ENCODE measurements at regions not wholly inside any gene's neighbourhood (a gene's known extent, or its start where the extent isn't known, plus 50 kb on each side); places are given as distances from the start of the nearest gene placed in this dataset.
"Not testable (repeated sequence)": the region's sequence is repeated elsewhere in the genome, so short reads cannot be mapped to it uniquely, and the experiment has no call there.

DNA sequence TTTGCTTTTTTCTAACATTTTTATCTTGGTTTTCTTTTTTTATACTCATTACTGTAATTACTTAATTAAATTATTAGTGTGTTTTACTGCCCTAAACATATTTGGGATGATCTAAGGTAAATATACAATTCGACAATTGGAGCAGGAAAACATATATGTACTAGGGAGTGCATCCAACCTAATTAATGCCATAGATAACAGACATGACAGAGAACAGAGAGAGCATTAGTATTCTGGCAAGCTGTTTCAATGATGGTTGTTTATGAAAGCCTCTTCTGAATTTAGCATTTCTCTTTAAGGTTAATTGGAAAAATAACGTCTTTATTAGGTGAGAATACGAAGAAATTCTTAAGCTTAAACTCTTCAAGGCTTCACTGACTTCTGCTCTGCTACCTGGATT lies 300.1 kb upstream of the PRR16 start:
- TF ChIP-seq, protein P1, sequence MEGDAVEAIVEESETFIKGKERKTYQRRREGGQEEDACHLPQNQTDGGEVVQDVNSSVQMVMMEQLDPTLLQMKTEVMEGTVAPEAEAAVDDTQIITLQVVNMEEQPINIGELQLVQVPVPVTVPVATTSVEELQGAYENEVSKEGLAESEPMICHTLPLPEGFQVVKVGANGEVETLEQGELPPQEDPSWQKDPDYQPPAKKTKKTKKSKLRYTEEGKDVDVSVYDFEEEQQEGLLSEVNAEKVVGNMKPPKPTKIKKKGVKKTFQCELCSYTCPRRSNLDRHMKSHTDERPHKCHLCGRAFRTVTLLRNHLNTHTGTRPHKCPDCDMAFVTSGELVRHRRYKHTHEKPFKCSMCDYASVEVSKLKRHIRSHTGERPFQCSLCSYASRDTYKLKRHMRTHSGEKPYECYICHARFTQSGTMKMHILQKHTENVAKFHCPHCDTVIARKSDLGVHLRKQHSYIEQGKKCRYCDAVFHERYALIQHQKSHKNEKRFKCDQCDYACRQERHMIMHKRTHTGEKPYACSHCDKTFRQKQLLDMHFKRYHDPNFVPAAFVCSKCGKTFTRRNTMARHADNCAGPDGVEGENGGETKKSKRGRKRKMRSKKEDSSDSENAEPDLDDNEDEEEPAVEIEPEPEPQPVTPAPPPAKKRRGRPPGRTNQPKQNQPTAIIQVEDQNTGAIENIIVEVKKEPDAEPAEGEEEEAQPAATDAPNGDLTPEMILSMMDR (IDR thresholded peaks at IDR 0.05; ENCODE audit: control insufficient read depth, extremely low read depth, insufficient read depth), result no peak
- no peak overlapping the region for H3K4me3 ChIP-seq (ENCODE audit: low read depth, low read length)
- no peak for DNase-seq (ENCODE audit: low read depth)

DNA sequence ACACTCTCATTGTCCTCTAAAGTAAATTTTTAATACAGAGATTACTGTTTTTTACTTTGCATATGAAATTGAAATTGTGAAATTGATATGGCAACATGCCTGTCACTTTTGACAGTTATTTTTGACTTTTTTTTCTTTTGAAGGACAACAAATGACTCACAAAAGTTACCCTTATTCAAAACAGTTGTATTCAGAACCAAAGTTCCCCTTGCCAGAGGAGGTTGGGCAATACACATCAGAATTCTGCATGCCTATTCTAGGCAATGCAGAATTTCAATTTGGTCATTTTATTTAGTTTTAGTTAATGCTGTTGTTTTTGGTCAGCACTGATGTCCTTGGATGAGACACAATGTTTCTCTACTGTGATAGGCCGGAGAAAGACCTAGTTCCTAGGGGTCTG lies 299.1 kb upstream of the PRR16 start:
- TF ChIP-seq, protein P1 (IDR thresholded peaks at IDR 0.05; ENCODE audit: control insufficient read depth, extremely low read depth, insufficient read depth), result no peak
- DNase-seq (ENCODE audit: low read depth), result no peak
- no peak overlapping the region for H3K4me3 ChIP-seq (ENCODE audit: low read depth, low read length)

DNA sequence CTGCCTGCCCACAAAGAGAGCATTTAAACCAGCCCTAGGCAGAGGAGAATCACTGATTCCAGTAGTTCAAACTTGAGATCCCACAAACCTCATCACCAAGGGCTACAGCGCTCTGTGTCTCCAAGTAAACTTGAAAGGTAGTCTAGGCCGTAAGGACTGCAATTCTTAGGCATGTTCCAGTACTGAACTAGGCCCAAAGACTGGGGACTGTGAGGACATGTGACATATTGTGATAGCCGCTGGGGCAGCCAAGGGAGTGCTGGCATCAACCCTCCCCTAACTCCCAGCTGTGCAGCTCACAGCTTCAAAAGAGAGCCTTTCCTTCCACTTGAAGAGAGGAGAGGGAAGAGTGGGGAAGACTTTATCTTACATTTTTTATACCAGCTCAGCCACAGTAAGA lies 291.0 kb upstream of the PRR16 start:
- no peak overlapping the region for H3K4me3 ChIP-seq (ENCODE audit: low read depth, low read length)
- DNase-seq (ENCODE audit: low read depth), result no peak
- TF ChIP-seq, protein P1 (IDR thresholded peaks at IDR 0.05; ENCODE audit: control insufficient read depth, extremely low read depth, insufficient read depth), result no peak

DNA sequence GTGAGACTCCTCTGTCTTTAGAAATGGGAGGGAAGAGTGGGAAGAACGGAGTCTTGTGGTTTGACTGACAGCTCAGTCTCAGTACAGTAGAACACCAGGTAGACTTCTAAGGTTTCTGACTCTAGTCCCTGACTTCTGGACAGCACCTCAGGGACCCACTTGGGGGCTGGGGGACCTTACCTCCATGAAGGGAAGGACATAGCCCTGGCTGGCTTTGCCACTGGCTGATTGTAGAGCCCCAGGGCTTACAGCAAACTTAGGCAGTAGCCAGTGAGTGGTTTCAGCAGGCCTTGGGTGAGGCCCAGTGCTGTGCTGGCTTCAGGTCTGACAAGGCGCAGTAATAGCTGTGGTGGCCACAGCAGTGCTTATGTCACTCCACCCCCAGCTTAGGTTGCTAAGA lies 290.0 kb upstream of the PRR16 start:
- no peak overlapping the region for H3K4me3 ChIP-seq (ENCODE audit: low read depth, low read length)
- DNase-seq (ENCODE audit: low read depth), result no peak
- TF ChIP-seq, protein P1 (IDR thresholded peaks at IDR 0.05; ENCODE audit: control insufficient read depth, extremely low read depth, insufficient read depth), result no peak

DNA sequence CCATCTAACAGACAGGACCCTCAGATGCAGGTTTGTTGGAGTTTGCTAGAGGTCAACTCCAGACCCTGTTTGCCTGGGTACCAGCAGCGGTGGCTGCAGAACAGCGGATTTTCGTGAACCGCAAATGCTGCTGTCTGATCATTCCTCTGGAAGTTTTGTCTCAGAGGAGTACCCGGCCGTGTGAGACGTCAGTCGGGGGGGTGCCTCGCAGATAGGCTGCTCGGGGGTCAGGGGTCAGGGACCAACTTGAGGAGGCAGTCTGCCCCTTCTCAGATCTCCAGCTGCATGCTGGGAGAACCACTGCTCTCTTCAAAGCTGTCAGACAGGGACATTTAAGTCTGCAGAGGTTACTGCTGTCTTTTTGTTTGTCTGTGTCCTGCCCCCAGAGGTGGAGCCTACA lies 282.9 kb upstream of the PRR16 start:
- H3K4me3 ChIP-seq (ENCODE audit: low read depth, low read length); DNase-seq (ENCODE audit: low read depth): not testable (repeated sequence)

DNA sequence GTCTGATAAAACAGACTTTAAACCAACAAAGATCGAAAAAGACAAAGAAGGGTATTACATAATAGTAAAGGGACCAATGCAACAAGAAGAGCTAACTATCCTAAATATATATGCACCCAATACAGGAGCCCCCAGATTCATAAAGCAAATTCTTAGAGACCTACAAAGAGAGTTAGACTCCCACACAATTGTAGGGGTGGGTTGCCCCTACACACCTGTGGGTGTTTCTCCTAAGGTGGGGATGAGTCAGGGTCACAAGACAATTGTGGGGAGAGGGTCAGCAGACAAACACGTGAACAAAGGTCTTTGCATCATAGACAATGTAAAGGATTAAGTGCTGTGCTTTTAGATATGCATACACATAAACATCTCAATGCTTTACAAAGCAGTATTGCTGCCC lies 269.4 kb upstream of the PRR16 start:
- DNase-seq (ENCODE audit: low read depth); H3K4me3 ChIP-seq (ENCODE audit: low read depth, low read length): not testable (repeated sequence)

DNA sequence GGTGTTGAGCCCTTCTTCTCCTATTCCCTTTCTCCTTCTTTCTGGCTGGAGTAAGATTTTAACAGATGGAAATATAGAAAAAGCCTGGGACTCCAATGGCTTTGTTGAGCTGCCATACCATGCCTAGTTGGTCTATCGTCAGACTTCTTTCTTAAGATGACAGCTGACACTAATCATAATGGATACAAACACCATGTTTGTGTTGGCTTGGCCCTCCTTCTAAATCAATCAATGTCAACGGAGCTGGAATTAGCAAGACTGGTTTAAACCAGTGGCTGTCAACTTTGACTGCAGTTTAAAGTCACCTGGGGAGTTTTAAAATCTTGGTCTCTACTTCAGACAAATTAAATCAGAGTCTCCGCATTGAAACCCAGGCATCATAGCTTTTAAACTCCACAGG lies 264.5 kb upstream of the PRR16 start:
- DNase-seq (ENCODE audit: low read depth), result no peak
- TF ChIP-seq, protein P1 (IDR thresholded peaks at IDR 0.05; ENCODE audit: control insufficient read depth, extremely low read depth, insufficient read depth), result no peak

DNA sequence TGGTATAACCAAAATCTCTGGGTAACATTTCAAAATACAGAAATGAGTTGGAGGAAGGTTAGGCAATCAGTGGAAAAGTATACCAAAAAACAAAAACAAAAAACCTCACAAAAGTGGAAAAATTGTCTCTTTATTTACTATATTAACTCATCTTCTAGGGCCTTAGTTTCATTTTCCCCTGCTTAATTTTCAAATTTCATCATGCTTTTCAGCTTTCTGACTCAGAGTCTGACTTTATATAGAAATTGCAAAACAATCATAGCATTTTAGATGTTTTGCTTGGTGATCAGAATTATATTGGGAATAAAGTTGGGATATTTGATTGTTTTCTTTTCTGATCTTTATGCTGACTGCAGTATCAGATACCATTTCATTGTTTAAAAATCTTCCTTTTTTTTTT lies 257.0 kb upstream of the PRR16 start:
- TF ChIP-seq, protein P1 (IDR thresholded peaks at IDR 0.05; ENCODE audit: control insufficient read depth, extremely low read depth, insufficient read depth), result no peak
- no peak for DNase-seq (ENCODE audit: low read depth)
- H3K4me3 ChIP-seq (ENCODE audit: low read depth, low read length), result no peak overlapping the region

More for the DNA sequence above, 264.5 kb upstream of the PRR16 start:
- H3K4me3 ChIP-seq (ENCODE audit: low read depth, low read length), result no peak overlapping the region

Measured in LNCaP clone FGC (cell line).